GM12874 (cell line): ENCODE measurements at regions not wholly inside any gene's neighbourhood (a gene's known extent, or its start where the extent isn't known, plus 50 kb on each side); places are given as distances from the start of the nearest gene placed in this dataset.

Source experiments
- CTCF ChIP-seq: IDR thresholded peaks from 2 replicates; pipeline ENCODE4 v1.5.1; 2011; ENCODE audit warnings: low read depth, mild to moderate bottlenecking, control low read depth, low read length, moderate library complexity; ENCODE audit not compliant: insufficient read depth

- TF ChIP-seq CTCF = no peak
Measured at GRCh38 chr17:13352747-13353415, 248.8 kb downstream of the HS3ST3A1 start.

- TF ChIP-seq CTCF = no peak
Measured at GRCh38 chr17:13351046-13351445, 250.7 kb downstream of the HS3ST3A1 start.

- no peak for TF ChIP-seq CTCF
Measured at GRCh38 chr17:13350466-13350865, 251.3 kb downstream of the HS3ST3A1 start.

- TF ChIP-seq CTCF = no peak
Measured at GRCh38 chr17:13346996-13347762, 254.6 kb downstream of the HS3ST3A1 start.

GRCh38 chr17:13346592-13346991 lies 255.1 kb downstream of the HS3ST3A1 start:
- no peak for TF ChIP-seq CTCF

GRCh38 chr17:13346081-13346533 lies 255.6 kb downstream of the HS3ST3A1 start:
- TF ChIP-seq CTCF = no peak

- TF ChIP-seq CTCF = no peak
Measured at GRCh38 chr17:13338421-13338820, 263.3 kb downstream of the HS3ST3A1 start.
